ENCODE measurements at regions not wholly inside any gene's neighbourhood (a gene's known extent, or its start where the extent isn't known, plus 50 kb on each side); places are given as distances from the start of the nearest gene placed in this dataset.

DNA sequence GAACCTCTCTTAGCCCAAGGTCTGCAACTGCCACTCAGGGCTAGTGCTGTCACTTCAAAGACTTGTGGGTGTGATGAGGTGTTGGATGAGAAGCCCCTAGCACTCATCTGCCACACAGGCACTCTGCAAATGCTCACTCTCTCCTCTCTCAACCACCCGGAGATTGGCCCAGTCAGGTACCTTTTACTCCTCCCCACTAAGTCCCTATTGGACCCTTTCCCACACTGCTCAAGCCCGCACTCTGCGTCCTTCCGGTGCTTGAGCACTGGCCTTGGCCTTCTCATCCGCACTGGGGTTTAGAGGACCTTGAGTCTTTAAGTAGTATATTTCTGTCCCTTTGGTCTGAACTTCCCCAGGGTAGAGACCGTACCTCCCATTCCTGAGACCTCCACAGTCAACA, 308.0 kb downstream of the NXPE2 start:
- H3K9me3 Mint-ChIP-seq (ENCODE audit: unreplicated experiment) = no peaks in the 10 kb centered on the region
- H3K4me3 Mint-ChIP-seq (ENCODE audit: unreplicated experiment) = no peak overlapping the region
- Histone ChIP-seq H3K27ac (ENCODE audit: low read depth, low read length) (no peak overlapping the region), H3K9me3 (ENCODE audit: insufficient read depth, low read depth, low read length) (no peaks in the 10 kb centered on the region), H3K4me2 (ENCODE audit: low read length) (no peak overlapping the region), H3K79me2 (ENCODE audit: insufficient read depth, low read length) (no peaks in the 10 kb centered on the region), H3K27me3 (ENCODE audit: insufficient read depth, low read length) (no peaks in the 10 kb centered on the region), H2AFZ (ENCODE audit: low read depth, low read length) (no peak overlapping the region), H4K20me1 (ENCODE audit: insufficient read depth, low read length) (no peaks in the 10 kb centered on the region), H3K36me3 (ENCODE audit: insufficient read depth, low read length) (no peaks in the 10 kb centered on the region), H3K4me1 (ENCODE audit: insufficient read depth, low read length) (no peaks in the 10 kb centered on the region), H3K9ac (ENCODE audit: low read length) (no peak overlapping the region), H3K4me3 (ENCODE audit: insufficient read depth, low read depth, low read length) (no peak overlapping the region)
- DNase-seq (ENCODE audit: low read depth) (no peak), FAIRE-seq (no peak)
- H3K27ac Mint-ChIP-seq (ENCODE audit: unreplicated experiment) = no peak overlapping the region
- no peaks in the 10 kb centered on the region for H3K36me3 Mint-ChIP-seq (ENCODE audit: low read depth, unreplicated experiment)
- TF ChIP-seq, protein P1, sequence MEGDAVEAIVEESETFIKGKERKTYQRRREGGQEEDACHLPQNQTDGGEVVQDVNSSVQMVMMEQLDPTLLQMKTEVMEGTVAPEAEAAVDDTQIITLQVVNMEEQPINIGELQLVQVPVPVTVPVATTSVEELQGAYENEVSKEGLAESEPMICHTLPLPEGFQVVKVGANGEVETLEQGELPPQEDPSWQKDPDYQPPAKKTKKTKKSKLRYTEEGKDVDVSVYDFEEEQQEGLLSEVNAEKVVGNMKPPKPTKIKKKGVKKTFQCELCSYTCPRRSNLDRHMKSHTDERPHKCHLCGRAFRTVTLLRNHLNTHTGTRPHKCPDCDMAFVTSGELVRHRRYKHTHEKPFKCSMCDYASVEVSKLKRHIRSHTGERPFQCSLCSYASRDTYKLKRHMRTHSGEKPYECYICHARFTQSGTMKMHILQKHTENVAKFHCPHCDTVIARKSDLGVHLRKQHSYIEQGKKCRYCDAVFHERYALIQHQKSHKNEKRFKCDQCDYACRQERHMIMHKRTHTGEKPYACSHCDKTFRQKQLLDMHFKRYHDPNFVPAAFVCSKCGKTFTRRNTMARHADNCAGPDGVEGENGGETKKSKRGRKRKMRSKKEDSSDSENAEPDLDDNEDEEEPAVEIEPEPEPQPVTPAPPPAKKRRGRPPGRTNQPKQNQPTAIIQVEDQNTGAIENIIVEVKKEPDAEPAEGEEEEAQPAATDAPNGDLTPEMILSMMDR (IDR thresholded peaks at IDR 0.05; ENCODE audit: insufficient read depth, low read depth, low read length) = no peak
- no peak for TF ChIP-seq EZH2 (IDR thresholded peaks at IDR 0.05; ENCODE audit: insufficient read depth, low read length)
- H3K4me1 Mint-ChIP-seq (ENCODE audit: low read depth, unreplicated experiment) = no peaks in the 10 kb centered on the region
- H3K27me3 Mint-ChIP-seq (ENCODE audit: low read depth, unreplicated experiment) = peaks cover 37% of the 10 kb centered on the region

DNA sequence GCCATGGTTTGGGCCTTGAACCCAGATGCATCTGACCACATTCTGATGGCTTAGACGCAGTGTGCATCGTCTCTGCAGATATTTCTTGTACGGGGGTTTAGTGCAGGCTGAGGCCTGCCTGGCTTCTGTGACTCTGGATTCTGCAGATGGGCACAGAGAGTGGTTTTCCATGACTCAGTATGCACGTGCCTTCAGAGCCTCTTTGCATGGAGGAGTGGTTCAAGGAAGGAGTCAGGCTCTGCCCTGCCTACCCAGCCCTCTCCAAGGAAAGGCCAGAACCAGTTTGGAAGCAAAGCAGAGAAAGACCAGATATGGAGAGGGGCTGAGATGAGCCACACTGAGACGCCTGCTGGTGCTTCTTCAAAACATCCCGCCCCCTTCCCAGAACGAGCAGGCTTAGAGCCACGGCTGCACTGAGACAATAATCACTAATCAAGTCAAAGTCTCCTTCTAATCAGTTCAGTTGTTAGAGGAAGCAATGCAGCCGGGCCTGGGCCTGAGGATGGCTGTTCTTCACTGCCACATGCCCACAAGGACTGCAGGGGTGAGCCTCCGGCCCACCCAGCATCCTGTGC, 308.9 kb downstream of the NXPE2 start:
- Mint-ChIP-seq H3K4me1 (ENCODE audit: low read depth, unreplicated experiment) (no peaks in the 10 kb centered on the region), H3K27me3 (ENCODE audit: low read depth, unreplicated experiment) (peaks cover 37% of the 10 kb centered on the region), H3K4me3 (ENCODE audit: unreplicated experiment) (no peak overlapping the region), H3K27ac (ENCODE audit: unreplicated experiment) (no peak overlapping the region), H3K36me3 (ENCODE audit: low read depth, unreplicated experiment) (no peaks in the 10 kb centered on the region), H3K9me3 (ENCODE audit: unreplicated experiment) (no peaks in the 10 kb centered on the region)
- H3K36me3 ChIP-seq (ENCODE audit: insufficient read depth, low read length) = no peaks in the 10 kb centered on the region
- H3K9ac ChIP-seq (ENCODE audit: low read length) = no peak overlapping the region
- H3K27me3 ChIP-seq (ENCODE audit: insufficient read depth, low read length) = no peaks in the 10 kb centered on the region
- no peak overlapping the region for H3K4me2 ChIP-seq (ENCODE audit: low read length)
- H2AFZ ChIP-seq (ENCODE audit: low read depth, low read length) = no peak overlapping the region
- DNase-seq (ENCODE audit: low read depth) = no peak
- H3K4me3 ChIP-seq (ENCODE audit: insufficient read depth, low read depth, low read length) = no peak overlapping the region
- TF ChIP-seq, protein P1 (IDR thresholded peaks at IDR 0.05; ENCODE audit: insufficient read depth, low read depth, low read length) = no peak
- no peak for TF ChIP-seq EZH2 (IDR thresholded peaks at IDR 0.05; ENCODE audit: insufficient read depth, low read length)
- no peaks in the 10 kb centered on the region for H3K79me2 ChIP-seq (ENCODE audit: insufficient read depth, low read length)
- H4K20me1 ChIP-seq (ENCODE audit: insufficient read depth, low read length) = no peaks in the 10 kb centered on the region
- H3K4me1 ChIP-seq (ENCODE audit: insufficient read depth, low read length) = no peaks in the 10 kb centered on the region
- H3K9me3 ChIP-seq (ENCODE audit: insufficient read depth, low read depth, low read length) = no peaks in the 10 kb centered on the region
- no peak for FAIRE-seq
- H3K27ac ChIP-seq (ENCODE audit: low read depth, low read length) = no peak overlapping the region

- Histone ChIP-seq H3K4me3 (ENCODE audit: insufficient read depth, low read depth, low read length) (no peak overlapping the region), H2AFZ (ENCODE audit: low read depth, low read length) (no peak overlapping the region), H3K4me1 (ENCODE audit: insufficient read depth, low read length) (no peaks in the 10 kb centered on the region), H3K27ac (ENCODE audit: low read depth, low read length) (no peak overlapping the region), H4K20me1 (ENCODE audit: insufficient read depth, low read length) (no peaks in the 10 kb centered on the region), H3K9ac (ENCODE audit: low read length) (no peak overlapping the region), H3K27me3 (ENCODE audit: insufficient read depth, low read length) (no peaks in the 10 kb centered on the region), H3K36me3 (ENCODE audit: insufficient read depth, low read length) (no peaks in the 10 kb centered on the region), H3K4me2 (ENCODE audit: low read length) (no peak overlapping the region), H3K9me3 (ENCODE audit: insufficient read depth, low read depth, low read length) (no peaks in the 10 kb centered on the region), H3K79me2 (ENCODE audit: insufficient read depth, low read length) (no peaks in the 10 kb centered on the region)
- H3K27ac Mint-ChIP-seq (ENCODE audit: unreplicated experiment) = no peak overlapping the region
- H3K27me3 Mint-ChIP-seq (ENCODE audit: low read depth, unreplicated experiment) = peaks cover 33% of the 10 kb centered on the region
- DNase-seq (ENCODE audit: low read depth) (no peak), FAIRE-seq (no peak)
- H3K4me1 Mint-ChIP-seq (ENCODE audit: low read depth, unreplicated experiment) = no peaks in the 10 kb centered on the region
- no peaks in the 10 kb centered on the region for H3K9me3 Mint-ChIP-seq (ENCODE audit: unreplicated experiment)
- no peaks in the 10 kb centered on the region for H3K36me3 Mint-ChIP-seq (ENCODE audit: low read depth, unreplicated experiment)
- no peak overlapping the region for H3K4me3 Mint-ChIP-seq (ENCODE audit: unreplicated experiment)
- no peak for TF ChIP-seq EZH2 (IDR thresholded peaks at IDR 0.05; ENCODE audit: insufficient read depth, low read length)
- TF ChIP-seq, protein P1 (IDR thresholded peaks at IDR 0.05; ENCODE audit: insufficient read depth, low read depth, low read length) = no peak
These were observed 310.3 kb downstream of the NXPE2 start for GRCh38 chr11:114988644-114989043.

Data from astrocyte (in vitro differentiated cells and primary cell).